Neural progenitor cell (in vitro differentiated cells): ENCODE measurements at regions not wholly inside any gene's neighbourhood (a gene's known extent, or its start where the extent isn't known, plus 50 kb on each side); places are given as distances from the start of the nearest gene placed in this dataset.

Experiments used
- CTCF ChIP-seq: fragments of 200-600 bp; sonication (generic); IDR thresholded peaks from 2 replicates; pipeline ENCODE4 v1.5.1; 2017; ENCODE audit warnings: antibody characterized with exemption, mild to moderate bottlenecking
- EZH2 ChIP-seq: fragments of 200-600 bp; sonication (generic); IDR thresholded peaks from 2 replicates; pipeline ENCODE4 v1.6.1; 2017; ENCODE audit warnings: antibody characterized with exemption, mild to moderate bottlenecking, moderate library complexity

- TF ChIP-seq CTCF, result no peak
- TF ChIP-seq EZH2, result no peak
Measured at GRCh38 chr6:67129780-67130179, 1422.8 kb upstream of the EYS start.
